ENCODE measurements at regions not wholly inside any gene's neighbourhood (a gene's known extent, or its start where the extent isn't known, plus 50 kb on each side); places are given as distances from the start of the nearest gene placed in this dataset.
A peak's percentile ranks its signal among the peaks of the same experiment; 100 is the strongest.

GRCh38 chr7:130982160-130982638 is 248.2 kb upstream of the KLF14 start:
- H3K36me3 Mint-ChIP-seq (ENCODE audit: low read depth): peaks cover 42% of the 10 kb centered on the region
- POLR2A ChIA-PET: interaction anchor here (0.7 to 2.4 kb wide), 19 partner anchors 13 to 127 kb away, joined by 3 to 11 read pairs (median 4); no protein-coding TSS in a partner anchor
- peak; percentile 79 for TF ChIP-seq CTCF (IDR thresholded peaks at IDR 0.05)
- peak; percentile 71 for ATAC-seq (ENCODE audit: poor library complexity)
- Histone ChIP-seq H3K4me3 (ENCODE audit: low read length) (peak overlapping the region; percentile 10), H3K27ac (ENCODE audit: low read depth in 1 of 2, low read length in 2 of 2) (peak overlapping the region; percentile 1 to 75), H3K36me3 (ENCODE audit: insufficient read depth, low read length) (peaks cover 45% of the 10 kb centered on the region), H3K27me3 (ENCODE audit: control insufficient read depth in 1 of 2, insufficient read depth in 2 of 2, low read length in 2 of 2) (no peaks in the 10 kb centered on the region), H3K4me1 (ENCODE audit: insufficient read depth, low read length) (peaks cover 55% of the 10 kb centered on the region), H3K9me3 (ENCODE audit: control insufficient read depth in 1 of 2, insufficient read depth in 1 of 2, low read length in 2 of 2) (no peaks in the 10 kb centered on the region)
- H3K9me3 Mint-ChIP-seq: no peaks in the 10 kb centered on the region
- intact Hi-C loops (cut with DNase I, micrococcal nuclease): loop anchor here (1.0 to 10.0 kb wide), 3 partner anchors 25 to 53 kb away; no protein-coding TSS in a partner anchor
- H3K4me1 Mint-ChIP-seq (ENCODE audit: low read depth): peaks cover 10% of the 10 kb centered on the region
- no peak overlapping the region for H3K4me3 Mint-ChIP-seq
- H3K27ac Mint-ChIP-seq: no peak overlapping the region
- CTCF ChIA-PET: interaction anchor here (0.9 to 2.2 kb wide), 32 partner anchors 8 to 356 kb away, joined by 3 to 18 read pairs (median 4); no protein-coding TSS in a partner anchor
- H3K27me3 Mint-ChIP-seq: no peaks in the 10 kb centered on the region
- DNase-seq: peak in 4 of 14 experiments; percentile 31 to 79 (median 74)

GRCh38 chr7:130982651-130983050 is 248.6 kb upstream of the KLF14 start:
- Mint-ChIP-seq H3K9me3 (no peaks in the 10 kb centered on the region), H3K4me1 (ENCODE audit: low read depth) (peaks cover 10% of the 10 kb centered on the region), H3K27me3 (no peaks in the 10 kb centered on the region), H3K36me3 (ENCODE audit: low read depth) (peaks cover 41% of the 10 kb centered on the region), H3K27ac (no peak overlapping the region), H3K4me3 (no peak overlapping the region)
- DNase-seq: peak in 1 of 14 experiments; percentile 49
- POLR2A ChIA-PET: interaction anchor here (0.7 to 2.4 kb wide), 17 partner anchors 12 to 127 kb away, joined by 3 to 11 read pairs (median 4); no protein-coding TSS in a partner anchor
- no peak for TF ChIP-seq CTCF (IDR thresholded peaks at IDR 0.05)
- CTCF ChIA-PET: interaction anchor here (0.9 to 2.2 kb wide), 29 partner anchors 7 to 356 kb away, joined by 3 to 18 read pairs (median 4); no protein-coding TSS in a partner anchor
- H3K27ac ChIP-seq (ENCODE audit: low read depth in 1 of 2, low read length in 2 of 2): peak overlapping the region; percentile 1 to 75
- H3K27me3 ChIP-seq (ENCODE audit: control insufficient read depth in 1 of 2, insufficient read depth in 2 of 2, low read length in 2 of 2): no peaks in the 10 kb centered on the region
- peak; percentile 27 for ATAC-seq (ENCODE audit: poor library complexity)
- H3K9me3 ChIP-seq (ENCODE audit: control insufficient read depth in 1 of 2, insufficient read depth in 1 of 2, low read length in 2 of 2): no peaks in the 10 kb centered on the region
- intact Hi-C loops (cut with DNase I, micrococcal nuclease): loop anchor here (1.0 to 10.0 kb wide), 3 partner anchors 24 to 52 kb away; no protein-coding TSS in a partner anchor
- H3K4me1 ChIP-seq (ENCODE audit: insufficient read depth, low read length): peaks cover 59% of the 10 kb centered on the region
- peak overlapping the region; percentile 10 for H3K4me3 ChIP-seq (ENCODE audit: low read length)
- peaks cover 44% of the 10 kb centered on the region for H3K36me3 ChIP-seq (ENCODE audit: insufficient read depth, low read length)

GRCh38 chr7:130985361-130985760 is 251.4 kb upstream of the KLF14 start:
- POLR2A ChIA-PET: no interaction called here
- Histone ChIP-seq H3K27me3 (ENCODE audit: control insufficient read depth in 1 of 2, insufficient read depth in 2 of 2, low read length in 2 of 2) (no peaks in the 10 kb centered on the region), H3K9me3 (ENCODE audit: control insufficient read depth in 1 of 2, insufficient read depth in 1 of 2, low read length in 2 of 2) (no peaks in the 10 kb centered on the region), H3K4me1 (ENCODE audit: insufficient read depth, low read length) (peaks cover 73% of the 10 kb centered on the region), H3K27ac (ENCODE audit: low read depth in 1 of 2, low read length in 2 of 2) (peak overlapping the region; percentile 49 to 88), H3K4me3 (ENCODE audit: low read length) (no peak overlapping the region), H3K36me3 (ENCODE audit: insufficient read depth, low read length) (peaks cover 30% of the 10 kb centered on the region)
- Mint-ChIP-seq H3K4me1 (ENCODE audit: low read depth) (peaks cover 3% of the 10 kb centered on the region), H3K4me3 (peak overlapping the region; percentile 54), H3K9me3 (no peaks in the 10 kb centered on the region), H3K27ac (peak overlapping the region; percentile 87), H3K27me3 (no peaks in the 10 kb centered on the region), H3K36me3 (ENCODE audit: low read depth) (peaks cover 45% of the 10 kb centered on the region)
- CTCF ChIA-PET: interaction anchor here (0.8 kb wide), 1 partner anchor 26 kb away, joined by 3 read pairs; no protein-coding TSS in a partner anchor
- ATAC-seq (ENCODE audit: poor library complexity) (no peak), DNase-seq (no peak)
- TF ChIP-seq CTCF (IDR thresholded peaks at IDR 0.05): no peak
- intact Hi-C loops (cut with DNase I, micrococcal nuclease): loop anchor here in 1 of 2 experiments (10.0 kb wide), 1 partner anchor 49 kb away; no protein-coding TSS in a partner anchor
